GM12873 (cell line): ENCODE measurements at regions not wholly inside any gene's neighbourhood (a gene's known extent, or its start where the extent isn't known, plus 50 kb on each side); places are given as distances from the start of the nearest gene placed in this dataset.

Experiments used
- CTCF ChIP-seq: IDR thresholded peaks from 2 replicates; pipeline ENCODE4 v1.5.1; 2012; ENCODE audit warnings: low read depth, mild to moderate bottlenecking, moderate library complexity, low read length, control low read depth; ENCODE audit not compliant: insufficient read depth; ENCODE audit errors: missing control alignments

GRCh38 chr16:13291591-13292333 lies 390.4 kb downstream of the SHISA9 start:
- no peak for TF ChIP-seq CTCF

GRCh38 chr16:13296206-13296605 lies 394.8 kb downstream of the SHISA9 start:
- TF ChIP-seq CTCF: no peak

GRCh38 chr16:13298666-13299065 lies 397.3 kb downstream of the SHISA9 start:
- no peak for TF ChIP-seq CTCF

GRCh38 chr16:13300066-13300840 lies 398.9 kb downstream of the SHISA9 start:
- TF ChIP-seq CTCF: no peak

GRCh38 chr16:13305019-13305755 lies 403.8 kb downstream of the SHISA9 start:
- no peak for TF ChIP-seq CTCF

- TF ChIP-seq CTCF: no peak
Measured at GRCh38 chr16:13306161-13306995, 405.0 kb downstream of the SHISA9 start.

GRCh38 chr16:13307255-13307654 lies 405.9 kb downstream of the SHISA9 start:
- TF ChIP-seq CTCF: no peak
